Naive B cell (primary cell): ENCODE measurements at regions not wholly inside any gene's neighbourhood (a gene's known extent, or its start where the extent isn't known, plus 50 kb on each side); places are given as distances from the start of the nearest gene placed in this dataset.
"Not testable (repeated sequence)": the region's sequence is repeated elsewhere in the genome, so short reads cannot be mapped to it uniquely, and the experiment has no call there.

Experiments
- ATAC-seq, 2 donors: fragments of 150-1000 bp; cut with Tn5 transposase; 2 replicates each; pipeline ENCODE4 v1.10.0; 2021; ENCODE audit warnings: low read depth in 2 of 2, mild to moderate bottlenecking in 2 of 2, moderate library complexity in 2 of 2
- DNase-seq: peaks from one replicate; pipeline ENCODE4 v3.0.0; 2022
- H3K27ac Mint-ChIP-seq, 6 donors: one replicate each; pipeline ENCODE4 v1.8.0; 2020 to 2022; ENCODE audit warnings: mild to moderate bottlenecking in 6 of 6, mixed read lengths in 6 of 6, moderate library complexity in 5 of 6, inconsistent platforms in 2 of 6
- H3K27me3 Mint-ChIP-seq, 3 donors: one replicate each; pipeline ENCODE4 v1.8.0; 2021 to 2022; ENCODE audit warnings: mixed read lengths in 3 of 3, mild to moderate bottlenecking in 1 of 3
- H3K36me3 Mint-ChIP-seq, 2 donors: one replicate each; pipeline ENCODE4 v1.8.0; 2020 to 2022; ENCODE audit warnings: mixed read lengths in 2 of 2, inconsistent platforms in 1 of 2, mild to moderate bottlenecking in 1 of 2
- H3K4me1 Mint-ChIP-seq, 3 donors: one replicate each; pipeline ENCODE4 v1.8.0; 2020 to 2022; ENCODE audit warnings: mixed read lengths in 3 of 3, inconsistent platforms in 1 of 3, mild to moderate bottlenecking in 1 of 3, moderate library complexity in 1 of 3
- H3K4me3 Mint-ChIP-seq, 8 donors: one replicate each; pipeline ENCODE4 v1.8.0; 2020 to 2022; ENCODE audit warnings: mild to moderate bottlenecking in 8 of 8, mixed read lengths in 8 of 8, moderate library complexity in 8 of 8, inconsistent platforms in 2 of 8
- H3K9me3 Mint-ChIP-seq, 7 donors: one replicate each; pipeline ENCODE4 v1.8.0; 2020 to 2022; ENCODE audit warnings: mixed read lengths in 7 of 7, mild to moderate bottlenecking in 5 of 7, inconsistent platforms in 2 of 7, moderate library complexity in 1 of 7

GRCh38 chr5:166772770-166773169, 1518.7 kb upstream of the WWC1 start:
- ATAC-seq, result no peak
- no peak for DNase-seq
- no peak overlapping the region for H3K27ac Mint-ChIP-seq
- H3K36me3 Mint-ChIP-seq, result no peaks in the 10 kb centered on the region
- peaks cover 1 to 27% (median 6%) of the 10 kb centered on the region in 7 donors for H3K9me3 Mint-ChIP-seq
- H3K4me3 Mint-ChIP-seq, result no peak overlapping the region
- no peaks in the 10 kb centered on the region for H3K4me1 Mint-ChIP-seq
- H3K27me3 Mint-ChIP-seq, result no peaks in the 10 kb centered on the region

GRCh38 chr5:166781737-166782136, 1509.7 kb upstream of the WWC1 start:
- no peak for DNase-seq
- Mint-ChIP-seq H3K36me3 (no peaks in the 10 kb centered on the region), H3K27ac (no peak overlapping the region), H3K27me3 (no peaks in the 10 kb centered on the region), H3K4me1 (no peaks in the 10 kb centered on the region), H3K4me3 (no peak overlapping the region), H3K9me3 (peaks cover 0 to 11% (median 3%) of the 10 kb centered on the region in 7 donors)
- no peak for ATAC-seq

- Mint-ChIP-seq H3K9me3 (peaks cover 0 to 16% (median 5%) of the 10 kb centered on the region in 7 donors), H3K4me1 (no peaks in the 10 kb centered on the region), H3K4me3 (no peak overlapping the region), H3K27me3 (no peaks in the 10 kb centered on the region), H3K36me3 (no peaks in the 10 kb centered on the region), H3K27ac (no peak overlapping the region)
- ATAC-seq (no peak), DNase-seq (no peak)
Measured at GRCh38 chr5:166784545-166785078, 1506.8 kb upstream of the WWC1 start.

- H3K4me1 Mint-ChIP-seq, result no peaks in the 10 kb centered on the region
- H3K4me3 Mint-ChIP-seq, result no peak overlapping the region
- H3K27me3 Mint-ChIP-seq, result no peaks in the 10 kb centered on the region
- peaks cover 3 to 16% (median 7%) of the 10 kb centered on the region in 7 donors for H3K9me3 Mint-ChIP-seq
- no peaks in the 10 kb centered on the region for H3K36me3 Mint-ChIP-seq
- no peak overlapping the region for H3K27ac Mint-ChIP-seq
- ATAC-seq, result no peak
- no peak for DNase-seq
Measured at GRCh38 chr5:166786178-166786577, 1505.3 kb upstream of the WWC1 start.

- no peaks in the 10 kb centered on the region for H3K4me1 Mint-ChIP-seq
- H3K9me3 Mint-ChIP-seq, result peaks cover 3 to 16% (median 5%) of the 10 kb centered on the region in 7 donors
- H3K4me3 Mint-ChIP-seq, result no peak overlapping the region
- no peak for ATAC-seq
- DNase-seq, result no peak
- H3K27me3 Mint-ChIP-seq, result no peaks in the 10 kb centered on the region
- no peak overlapping the region for H3K27ac Mint-ChIP-seq
- no peaks in the 10 kb centered on the region for H3K36me3 Mint-ChIP-seq
Measured at GRCh38 chr5:166786889-166787288, 1504.6 kb upstream of the WWC1 start.

- H3K36me3 Mint-ChIP-seq, result no peaks in the 10 kb centered on the region
- peaks cover 4 to 20% (median 7%) of the 10 kb centered on the region in 7 donors for H3K9me3 Mint-ChIP-seq
- DNase-seq, result no peak
- no peaks in the 10 kb centered on the region for H3K27me3 Mint-ChIP-seq
- no peak overlapping the region for H3K27ac Mint-ChIP-seq
- no peak overlapping the region for H3K4me3 Mint-ChIP-seq
- H3K4me1 Mint-ChIP-seq, result no peaks in the 10 kb centered on the region
- ATAC-seq, result no peak
Measured at GRCh38 chr5:166788050-166788449, 1503.4 kb upstream of the WWC1 start.

- Mint-ChIP-seq H3K4me1 (no peaks in the 10 kb centered on the region), H3K27ac (no peak overlapping the region), H3K4me3 (no peak overlapping the region), H3K9me3 (peaks cover 4 to 17% (median 6%) of the 10 kb centered on the region in 7 donors), H3K36me3 (no peaks in the 10 kb centered on the region), H3K27me3 (no peaks in the 10 kb centered on the region)
- ATAC-seq (no peak), DNase-seq (no peak)
Measured at GRCh38 chr5:166795756-166796155, 1495.7 kb upstream of the WWC1 start.

GRCh38 chr5:166803058-166803457, 1488.4 kb upstream of the WWC1 start:
- Mint-ChIP-seq H3K36me3 (no peaks in the 10 kb centered on the region), H3K4me3 (no peak overlapping the region), H3K9me3 (peaks cover 0 to 24% (median 13%) of the 10 kb centered on the region in 7 donors), H3K4me1 (no peaks in the 10 kb centered on the region), H3K27ac (peak overlapping the region in 1 of 6 donors; percentile 10), H3K27me3 (no peaks in the 10 kb centered on the region)
- ATAC-seq (no peak), DNase-seq (no peak)

- peaks cover 3 to 19% (median 9%) of the 10 kb centered on the region in 7 donors for H3K9me3 Mint-ChIP-seq
- H3K36me3 Mint-ChIP-seq, ATAC-seq, H3K4me3 Mint-ChIP-seq, DNase-seq, H3K4me1 Mint-ChIP-seq, H3K27ac Mint-ChIP-seq, H3K27me3 Mint-ChIP-seq: not testable (repeated sequence)
Measured at GRCh38 chr5:166804223-166804622, 1487.2 kb upstream of the WWC1 start.

GRCh38 chr5:166804693-166805092, 1486.8 kb upstream of the WWC1 start:
- not testable (repeated sequence) for H3K36me3 Mint-ChIP-seq, ATAC-seq, H3K27me3 Mint-ChIP-seq, H3K4me1 Mint-ChIP-seq, H3K4me3 Mint-ChIP-seq, H3K27ac Mint-ChIP-seq, DNase-seq
- peaks cover 4 to 19% (median 12%) of the 10 kb centered on the region in 7 donors for H3K9me3 Mint-ChIP-seq

- H3K27me3 Mint-ChIP-seq, H3K4me1 Mint-ChIP-seq, H3K4me3 Mint-ChIP-seq, DNase-seq, H3K27ac Mint-ChIP-seq, H3K36me3 Mint-ChIP-seq, ATAC-seq: not testable (repeated sequence)
- H3K9me3 Mint-ChIP-seq, result peaks cover 6 to 20% (median 14%) of the 10 kb centered on the region in 7 donors
Measured at GRCh38 chr5:166810093-166810658, 1481.3 kb upstream of the WWC1 start.

- Mint-ChIP-seq H3K27me3 (no peaks in the 10 kb centered on the region), H3K9me3 (peaks cover 6 to 20% (median 11%) of the 10 kb centered on the region in 7 donors), H3K36me3 (no peaks in the 10 kb centered on the region), H3K27ac (no peak overlapping the region), H3K4me3 (no peak overlapping the region), H3K4me1 (no peaks in the 10 kb centered on the region)
- no peak for DNase-seq
- no peak for ATAC-seq
Measured at GRCh38 chr5:166810721-166811120, 1480.7 kb upstream of the WWC1 start.

GRCh38 chr5:166823360-166823759, 1468.1 kb upstream of the WWC1 start:
- no peaks in the 10 kb centered on the region for H3K36me3 Mint-ChIP-seq
- ATAC-seq (no peak), DNase-seq (no peak)
- no peaks in the 10 kb centered on the region for H3K27me3 Mint-ChIP-seq
- no peak overlapping the region for H3K4me3 Mint-ChIP-seq
- H3K4me1 Mint-ChIP-seq, result no peaks in the 10 kb centered on the region
- H3K27ac Mint-ChIP-seq, result no peak overlapping the region
- peaks cover 4 to 34% (median 7%) of the 10 kb centered on the region in 7 donors for H3K9me3 Mint-ChIP-seq

- DNase-seq, result no peak
- Mint-ChIP-seq H3K27me3 (no peaks in the 10 kb centered on the region), H3K4me3 (no peak overlapping the region), H3K4me1 (no peaks in the 10 kb centered on the region), H3K36me3 (no peaks in the 10 kb centered on the region), H3K27ac (no peak overlapping the region), H3K9me3 (peaks cover 0 to 6% (median 2%) of the 10 kb centered on the region in 7 donors)
- no peak for ATAC-seq
Measured at GRCh38 chr5:166834246-166834645, 1457.2 kb upstream of the WWC1 start.
